KMS-11 (cell line): ENCODE measurements at regions not wholly inside any gene's neighbourhood (a gene's known extent, or its start where the extent isn't known, plus 50 kb on each side); places are given as distances from the start of the nearest gene placed in this dataset.

Experiments
- H2AFZ ChIP-seq: fragments of 200-600 bp; sonication (generic); 2 replicates; pipeline ENCODE4 v1.6.1; 2016; ENCODE audit warnings: antibody characterized with exemption, mixed run types, low read depth
- H3K27ac ChIP-seq: fragments of 200-600 bp; sonication (generic); 2 replicates; pipeline ENCODE4 v1.6.1; 2016; ENCODE audit warnings: mild to moderate bottlenecking, mixed run types
- H3K27me3 ChIP-seq: fragments of 200-600 bp; sonication (generic); 2 replicates; pipeline ENCODE4 v1.6.1; 2017; ENCODE audit warnings: mild to moderate bottlenecking, low read depth, mixed run types, moderate library complexity; ENCODE audit not compliant: insufficient read depth
- H3K36me3 ChIP-seq: fragments of 200-600 bp; sonication (generic); 2 replicates; pipeline ENCODE4 v1.6.1; 2017; ENCODE audit warnings: mild to moderate bottlenecking, mixed run types; ENCODE audit not compliant: insufficient read depth
- H3K4me1 ChIP-seq: fragments of 200-600 bp; sonication (generic); 2 replicates; pipeline ENCODE4 v1.6.1; 2016; ENCODE audit warnings: mild to moderate bottlenecking, low read depth, mixed run types; ENCODE audit not compliant: poor library complexity, severe bottlenecking
- H3K4me2 ChIP-seq: fragments of 200-600 bp; sonication (generic); 2 replicates; pipeline ENCODE4 v1.7.0; 2016; ENCODE audit warnings: mild to moderate bottlenecking, mixed run types
- H3K4me3 ChIP-seq: fragments of 200-600 bp; sonication (generic); IDR thresholded peaks from 2 replicates; pipeline ENCODE4 v1.6.1; 2017; ENCODE audit warnings: low read depth, low read length, mixed read lengths; ENCODE audit not compliant: insufficient read depth
- H3K79me2 ChIP-seq: fragments of 200-600 bp; sonication (generic); 2 replicates; pipeline ENCODE4 v1.6.1; 2016; ENCODE audit warnings: low read depth, mixed run types; ENCODE audit not compliant: insufficient read depth
- H3K9ac ChIP-seq: fragments of 200-600 bp; sonication (generic); 2 replicates; pipeline ENCODE4 v1.6.1; 2016; ENCODE audit warnings: mild to moderate bottlenecking, mixed run types
- H4K20me1 ChIP-seq: fragments of 200-600 bp; sonication (generic); 2 replicates; pipeline ENCODE4 v1.6.1; 2016; ENCODE audit warnings: mild to moderate bottlenecking, mixed run types; ENCODE audit not compliant: insufficient read depth
- CTCF ChIP-seq: fragments of 200-600 bp; sonication (generic); conservative IDR thresholded peaks from 2 replicates; pipeline ENCODE4 v1.6.1; 2017; ENCODE audit warnings: low read depth, mild to moderate bottlenecking, antibody characterized with exemption, low read length, moderate library complexity, mixed read lengths

GRCh38 chr22:27455526-27455925 is 346.0 kb downstream of the MN1 start:
- H3K27ac ChIP-seq, result no peak overlapping the region

GRCh38 chr22:27456696-27457503 is 344.7 kb downstream of the MN1 start:
- Histone ChIP-seq H2AFZ (no peak overlapping the region), H3K4me3 (no peak overlapping the region), H3K36me3 (no peaks in the 10 kb centered on the region), H3K27ac (no peak overlapping the region), H3K9ac (no peak overlapping the region), H3K27me3 (peaks cover 20% of the 10 kb centered on the region), H3K79me2 (no peaks in the 10 kb centered on the region), H4K20me1 (no peaks in the 10 kb centered on the region), H3K4me1 (no peaks in the 10 kb centered on the region), H3K4me2 (no peak overlapping the region)
- no peak for TF ChIP-seq CTCF

More at GRCh38 chr22:27455526-27455925, 346.0 kb downstream of the MN1 start:
- Histone ChIP-seq H4K20me1 (no peaks in the 10 kb centered on the region), H3K9ac (no peak overlapping the region), H3K36me3 (no peaks in the 10 kb centered on the region), H3K79me2 (no peaks in the 10 kb centered on the region), H3K27me3 (peaks cover 12% of the 10 kb centered on the region; the same call in 1 of the 2 replicates), H3K4me1 (no peaks in the 10 kb centered on the region), H2AFZ (no peak overlapping the region), H3K4me3 (no peak overlapping the region), H3K4me2 (no peak overlapping the region)
- no peak for TF ChIP-seq CTCF

GRCh38 chr22:27459999-27460398 is 341.6 kb downstream of the MN1 start:
- peaks cover 26% of the 10 kb centered on the region for H3K27me3 ChIP-seq
- H3K9ac ChIP-seq, result no peak overlapping the region
- no peaks in the 10 kb centered on the region for H3K79me2 ChIP-seq
- no peak for TF ChIP-seq CTCF
- no peaks in the 10 kb centered on the region for H3K36me3 ChIP-seq
- no peak overlapping the region for H3K27ac ChIP-seq
- no peaks in the 10 kb centered on the region for H3K4me1 ChIP-seq
- no peak overlapping the region for H3K4me3 ChIP-seq
- no peaks in the 10 kb centered on the region for H4K20me1 ChIP-seq
- no peak overlapping the region for H2AFZ ChIP-seq
- H3K4me2 ChIP-seq, result no peak overlapping the region

- Histone ChIP-seq H3K79me2 (no peaks in the 10 kb centered on the region), H3K4me3 (no peak overlapping the region), H2AFZ (no peak overlapping the region), H3K4me2 (no peak overlapping the region), H3K36me3 (no peaks in the 10 kb centered on the region), H3K27me3 (peaks cover 26% of the 10 kb centered on the region), H4K20me1 (no peaks in the 10 kb centered on the region), H3K4me1 (no peaks in the 10 kb centered on the region), H3K27ac (no peak overlapping the region), H3K9ac (no peak overlapping the region)
- no peak for TF ChIP-seq CTCF
These were observed 340.8 kb downstream of the MN1 start for GRCh38 chr22:27460591-27461347.
